IMR-90 (cell line): ENCODE measurements at regions not wholly inside any gene's neighbourhood (a gene's known extent, or its start where the extent isn't known, plus 50 kb on each side); places are given as distances from the start of the nearest gene placed in this dataset.

Source experiments
- ATAC-seq: fragments of 200-7000 bp; cut with Tn5 transposase; 2 replicates; pipeline ENCODE4 v1.9.1; 2020; ENCODE audit warnings: low read depth, mild to moderate bottlenecking, moderate library complexity
- BruUV-seq: library from RNA; stranded (reverse); fragments of 400-500 nt; replicated peaks from 2 replicates; lab custom pipeline; 2021; lab: Mats Ljungman, UMichigan
- CTCF ChIA-PET: fragments of 300-600 bp; formaldehyde crosslinking; extraction: SDS; loops from one replicate; lab custom pipeline; 2021; ENCODE audit warnings: antibody characterized with exemption; lab: Yijun Ruan, JAX
- POLR2A ChIA-PET: fragments of 300-600 bp; sonication (Branson Sonifier 250); formaldehyde crosslinking; loops from one replicate; lab custom pipeline; 2022; ENCODE audit warnings: antibody characterized with exemption; ENCODE audit not compliant: unreplicated experiment; lab: Charles Lee
- DNase-seq: peaks from one replicate; pipeline ENCODE4 v3.0.0; 2013
- H2AFZ ChIP-seq: replicated peaks from 2 replicates; pipeline ENCODE3; 2013; ENCODE audit warnings: low read length, mild to moderate bottlenecking; ENCODE audit not compliant: poor library complexity
- H2AK5ac ChIP-seq: 2 replicates; pipeline ENCODE4 v1.6.1; 2013; ENCODE audit warnings: low read depth, low read length, inconsistent platforms
- H2AK9ac ChIP-seq: replicated peaks from 2 replicates; pipeline ENCODE3; 2013; ENCODE audit warnings: mild to moderate bottlenecking, low read depth, low read length, moderate library complexity; ENCODE audit not compliant: poor library complexity
- H2BK120ac ChIP-seq: 2 replicates; pipeline ENCODE4 v1.6.1; 2013; ENCODE audit warnings: low read depth, low read length, inconsistent platforms
- H2BK15ac ChIP-seq: 3 replicates; pipeline ENCODE4 v1.6.1; 2013; ENCODE audit warnings: low read depth, low read length, inconsistent platforms
- H2BK20ac ChIP-seq: 2 replicates; pipeline ENCODE4 v1.6.1; 2013; ENCODE audit warnings: low read depth, mild to moderate bottlenecking, inconsistent platforms, low read length, moderate library complexity
- H2BK5ac ChIP-seq: 2 replicates; pipeline ENCODE4 v1.6.1; 2013; ENCODE audit warnings: mild to moderate bottlenecking, low read depth, low read length, inconsistent platforms; ENCODE audit not compliant: poor library complexity, severe bottlenecking
- H3K14ac ChIP-seq: replicated peaks from 2 replicates; pipeline ENCODE4 v1.6.1; 2013; ENCODE audit warnings: low read depth, low read length, inconsistent platforms
- H3K18ac ChIP-seq: 2 replicates; pipeline ENCODE4 v1.6.1; 2013; ENCODE audit warnings: low read depth, low read length, control low read depth
- H3K23ac ChIP-seq: 2 replicates; pipeline ENCODE4 v1.6.1; 2013; ENCODE audit warnings: low read depth, low read length, inconsistent platforms
- H3K27ac ChIP-seq: 2 replicates; pipeline ENCODE4 v1.5.1; 2013; ENCODE audit warnings: mild to moderate bottlenecking, control low read depth, low read length; ENCODE audit not compliant: insufficient read depth
- H3K27me3 ChIP-seq: 2 replicates; pipeline ENCODE4 v1.6.1; 2013; ENCODE audit warnings: low read length; ENCODE audit not compliant: control insufficient read depth, insufficient read depth
- H3K36me3 ChIP-seq: 2 replicates; pipeline ENCODE4 v1.6.1; 2013; ENCODE audit warnings: low read length, mixed read lengths; ENCODE audit not compliant: control insufficient read depth, insufficient read depth
- H3K4ac ChIP-seq: 2 replicates; pipeline ENCODE4 v1.6.1; 2013; ENCODE audit warnings: low read depth, low read length, inconsistent platforms
- H3K4me1 ChIP-seq: 2 replicates; pipeline ENCODE4 v1.6.1; 2013; ENCODE audit warnings: low read length, mixed read lengths; ENCODE audit not compliant: control insufficient read depth, insufficient read depth
- H3K4me2 ChIP-seq: 2 replicates; pipeline ENCODE4 v1.6.1; 2013; ENCODE audit warnings: low read depth, mild to moderate bottlenecking, control low read depth, low read length, moderate library complexity
- H3K4me3 ChIP-seq: 2 replicates; pipeline ENCODE4 v1.5.1; 2013; ENCODE audit warnings: low read depth, mild to moderate bottlenecking, control low read depth, low read length, moderate library complexity; ENCODE audit not compliant: insufficient read depth
- H3K56ac ChIP-seq: 2 replicates; pipeline ENCODE4 v1.6.1; 2013; ENCODE audit warnings: low read length, inconsistent platforms; ENCODE audit not compliant: insufficient read depth; ENCODE audit errors: extremely low read depth
- H3K79me1 ChIP-seq, 2 experiments: 2 replicates each; pipeline ENCODE4 v1.6.1; 2013; ENCODE audit warnings: low read length in 2 of 2, inconsistent platforms in 1 of 2, low read depth in 1 of 2
- H3K9ac ChIP-seq: 2 replicates; pipeline ENCODE4 v1.6.1; 2013; ENCODE audit warnings: low read depth, low read length, control low read depth
- H3K9me1 ChIP-seq: 2 replicates; pipeline ENCODE4 v1.6.1; 2013; ENCODE audit warnings: low read length, inconsistent platforms; ENCODE audit not compliant: insufficient read depth
- H3K9me3 ChIP-seq: 2 replicates; pipeline ENCODE4 v1.6.1; 2013; ENCODE audit warnings: low read length; ENCODE audit not compliant: control insufficient read depth, insufficient read depth
- H4K20me1 ChIP-seq: 2 replicates; pipeline ENCODE4 v1.6.1; 2013; ENCODE audit warnings: low read length, inconsistent platforms; ENCODE audit not compliant: insufficient read depth
- H4K5ac ChIP-seq: 2 replicates; pipeline ENCODE4 v1.6.1; 2013; ENCODE audit warnings: mild to moderate bottlenecking, low read depth, low read length, control low read depth
- H4K8ac ChIP-seq, 2 experiments: 2 replicates each; pipeline ENCODE4 v1.6.1; 2013; ENCODE audit warnings: low read depth in 2 of 2, low read length in 2 of 2, control low read depth in 1 of 2, inconsistent platforms in 1 of 2
- H4K91ac ChIP-seq: 2 replicates; pipeline ENCODE4 v1.6.1; 2013; ENCODE audit warnings: low read depth, low read length, inconsistent platforms; ENCODE audit not compliant: insufficient read depth
- CEBPB ChIP-seq: IDR thresholded peaks from 2 replicates; pipeline ENCODE4 v1.6.1; 2012; ENCODE audit warnings: low read depth, low read length, improper control_type of control experiment
- CTCF ChIP-seq: conservative IDR thresholded peaks from 2 replicates; pipeline ENCODE4 v1.5.1; 2012; ENCODE audit warnings: mild to moderate bottlenecking, low read depth, low read length, improper control_type of control experiment
- ELK1 ChIP-seq: fragments of 150-350 bp; IDR thresholded peaks from 2 replicates; pipeline ENCODE4 v1.6.1; 2016; ENCODE audit warnings: low read depth, mild to moderate bottlenecking, low read length, moderate library complexity, borderline replicate concordance
- POLR2A ChIP-seq: IDR thresholded peaks from 2 replicates; pipeline ENCODE4 v1.6.1; 2012; ENCODE audit warnings: mild to moderate bottlenecking, low read depth, low read length
- USF2 ChIP-seq: fragments of 150-350 bp; IDR thresholded peaks from 2 replicates; pipeline ENCODE4 v1.6.1; 2017; ENCODE audit warnings: mild to moderate bottlenecking, antibody characterized with exemption, low read length, low read depth
- WGBS, 2 experiments: methylation state at CpG; one replicate each; pipeline versions ENCODE4 v1.1.5 to v1.1.7; 2013; ENCODE audit warnings: missing lambda C conversion rate in 2 of 2; ENCODE audit not compliant: insufficient read length in 1 of 2; ENCODE audit errors: extremely low coverage in 2 of 2; 5-methylcytosine and 5-hydroxymethylcytosine counted together
- dilution Hi-C: fragments of 300-500 bp; cut with HindIII; formaldehyde crosslinking; loops from one replicate; pipeline ENCODE4 v1.14.3; 2018; ENCODE audit warnings: low sequenced_read_pairs; ENCODE audit not compliant: unreplicated experiment
- in situ Hi-C: fragments of 300-500 bp; cut with MboI; formaldehyde crosslinking; loops from 3 replicates; pipeline ENCODE4 v1.14.3; 2019; ENCODE audit warnings: low sequenced_read_pairs, inconsistent platforms, mixed read lengths
- intact Hi-C: fragments of 100-400 bp; cut with micrococcal nuclease; formaldehyde crosslinking; loops from 2 replicates; pipeline ENCODE4 v1.10.0; 2022

- DNase-seq (no peak), ATAC-seq (no peak)
- H3K4me1 ChIP-seq: no peaks in the 10 kb centered on the region
- no peak overlapping the region for H3K56ac ChIP-seq
- H4K8ac ChIP-seq: no peak overlapping the region
- H2AK5ac ChIP-seq: no peak overlapping the region
- no TSS peak for BruUV-seq
- intact Hi-C loops: no loop called here
- no peak overlapping the region for H3K4me2 ChIP-seq
- H3K79me1 ChIP-seq: no peaks in the 10 kb centered on the region
- no peak overlapping the region for H3K27ac ChIP-seq
- H2BK15ac ChIP-seq: no peak overlapping the region
- TF ChIP-seq CTCF (no peak), CEBPB (no peak), USF2 (no peak), ELK1 (no peak), POLR2A (no peak)
- H2BK5ac ChIP-seq: no peak overlapping the region
- H3K9me1 ChIP-seq: no peaks in the 10 kb centered on the region
- H2AK9ac ChIP-seq: no peak overlapping the region
- no peak overlapping the region for H2BK20ac ChIP-seq
- in situ Hi-C loops: no loop called here
- H4K91ac ChIP-seq: no peak overlapping the region
- CTCF ChIA-PET: no interaction called here
- 28% methylated on average over 3 of the region's 3 CpGs; no CpG with 5 or more reads in 1 of the 2 experiments for WGBS, 2 experiments
- dilution Hi-C loops: no loop called here
- H3K23ac ChIP-seq: no peak overlapping the region
- POLR2A ChIA-PET: no interaction called here
- H4K20me1 ChIP-seq: no peaks in the 10 kb centered on the region
- no peak overlapping the region for H3K14ac ChIP-seq
- no peak overlapping the region for H2BK120ac ChIP-seq
- no peak overlapping the region for H3K4ac ChIP-seq
- no peak overlapping the region for H4K5ac ChIP-seq
- peaks cover 16% of the 10 kb centered on the region for H3K9me3 ChIP-seq
- no peak overlapping the region for H3K4me3 ChIP-seq
- H3K36me3 ChIP-seq: no peaks in the 10 kb centered on the region
- no peak overlapping the region for H3K18ac ChIP-seq
- H2AFZ ChIP-seq: no peak overlapping the region
- no peaks in the 10 kb centered on the region for H3K27me3 ChIP-seq
- H3K9ac ChIP-seq: no peak overlapping the region
Observed at GRCh38 chr5:6159832-6160430, 218.4 kb downstream of the MED10 start.
